ENCODE measurements at regions not wholly inside any gene's neighbourhood (a gene's known extent, or its start where the extent isn't known, plus 50 kb on each side); places are given as distances from the start of the nearest gene placed in this dataset.
A peak's percentile ranks its signal among the peaks of the same experiment; 100 is the strongest.
"Not testable (repeated sequence)": the region's sequence is repeated elsewhere in the genome, so short reads cannot be mapped to it uniquely, and the experiment has no call there.

DNA sequence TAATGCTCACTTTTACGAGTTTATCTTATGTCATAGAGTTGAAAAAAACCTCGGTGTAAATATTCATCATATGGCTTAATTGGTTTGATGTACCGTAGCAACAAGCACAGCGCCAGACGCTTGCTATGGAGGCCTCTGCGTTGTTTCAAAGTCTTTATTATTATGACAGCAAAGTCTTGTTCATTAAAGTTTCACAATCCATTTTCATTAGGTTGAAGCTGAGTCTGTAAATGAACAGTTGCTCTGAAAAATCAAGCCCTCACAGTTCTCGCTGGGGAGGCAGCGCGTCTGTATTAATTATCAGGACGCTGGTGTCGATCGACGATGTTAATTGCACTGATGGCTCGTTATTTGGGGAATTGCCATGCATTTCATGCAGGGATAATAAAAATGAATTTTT, 185.6 kb downstream of the INSC start:
- DNase-seq (ENCODE audit: low read depth), result no peak

DNA sequence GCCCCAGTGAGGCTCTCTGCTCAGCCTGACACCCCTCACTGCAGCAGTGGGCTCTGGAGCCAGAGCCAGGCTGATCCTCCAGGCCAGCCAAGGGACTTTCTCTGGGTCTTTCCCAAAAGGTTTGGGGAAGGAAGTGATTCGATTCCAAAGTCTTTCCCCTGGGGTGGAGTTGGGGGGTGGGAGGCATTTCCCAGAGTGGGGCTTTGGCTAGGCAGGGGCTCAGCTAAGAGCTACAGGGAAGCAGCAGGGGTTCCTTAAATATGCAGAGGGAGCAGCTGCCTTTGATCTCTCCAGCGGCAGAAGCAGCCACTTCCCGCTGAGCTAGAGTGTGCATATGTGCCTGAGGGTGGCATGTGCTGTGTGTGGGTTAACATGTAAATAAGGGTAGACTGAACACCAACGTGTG, 192.9 kb downstream of the INSC start:
- DNase-seq (ENCODE audit: low read depth), result no peak

DNA sequence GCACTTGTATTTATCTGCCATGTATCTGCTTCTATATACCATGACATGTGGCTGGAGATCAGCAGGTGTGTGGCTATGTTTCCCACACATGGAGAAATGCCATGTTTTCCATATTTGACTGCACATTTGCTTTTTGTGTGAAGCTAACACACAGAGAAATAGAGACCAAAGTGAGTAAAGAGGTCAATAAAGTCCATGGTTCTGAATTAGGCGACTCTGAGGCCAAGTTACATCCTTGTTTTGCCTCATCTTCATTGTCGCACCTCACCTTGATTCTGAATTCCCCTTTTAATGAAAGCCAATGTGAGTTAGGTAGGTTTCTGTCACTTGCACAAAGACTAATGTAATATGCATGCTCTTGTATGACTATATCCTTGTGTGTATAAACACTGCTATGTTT, 194.1 kb downstream of the INSC start:
- DNase-seq (ENCODE audit: low read depth), result no peak

DNA sequence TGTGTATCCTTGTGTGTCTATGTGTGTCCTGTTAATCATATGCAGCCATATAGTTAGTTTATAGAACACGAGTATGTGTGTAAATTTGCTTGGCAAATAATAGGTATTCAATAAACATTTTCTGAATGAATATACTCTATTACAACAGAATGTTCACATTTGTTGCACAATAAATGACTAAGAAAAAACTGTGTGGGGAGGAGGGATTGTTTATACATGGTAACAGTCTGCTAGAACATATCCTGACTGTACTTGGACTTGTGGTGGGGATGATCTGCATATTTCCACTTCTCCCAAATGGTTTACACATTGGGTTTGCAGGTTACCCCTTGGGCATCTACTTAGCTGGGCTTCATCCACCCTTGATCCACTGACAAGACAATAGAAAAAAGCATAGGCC, 194.6 kb downstream of the INSC start:
- no peak for DNase-seq (ENCODE audit: low read depth)

DNA sequence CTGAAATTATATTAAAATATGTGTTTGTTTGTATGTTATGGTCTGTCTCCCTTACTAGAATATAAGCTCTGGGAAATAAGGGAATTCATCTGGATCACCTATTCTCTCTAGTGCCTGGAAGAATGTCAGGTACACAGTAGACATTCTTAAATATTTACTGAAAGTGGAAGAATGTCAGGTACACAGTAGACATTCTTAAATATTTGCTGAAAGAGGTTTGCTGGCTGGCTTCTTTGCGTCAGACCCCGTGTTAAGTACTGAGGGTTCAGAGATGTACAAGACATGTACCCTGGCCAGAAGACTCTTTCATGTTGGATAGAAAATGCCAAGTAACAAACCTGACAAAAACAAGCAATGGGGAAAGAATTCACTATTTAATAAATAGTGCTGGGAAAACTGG, 199.1 kb downstream of the INSC start:
- DNase-seq (ENCODE audit: low read depth), result no peak

DNA sequence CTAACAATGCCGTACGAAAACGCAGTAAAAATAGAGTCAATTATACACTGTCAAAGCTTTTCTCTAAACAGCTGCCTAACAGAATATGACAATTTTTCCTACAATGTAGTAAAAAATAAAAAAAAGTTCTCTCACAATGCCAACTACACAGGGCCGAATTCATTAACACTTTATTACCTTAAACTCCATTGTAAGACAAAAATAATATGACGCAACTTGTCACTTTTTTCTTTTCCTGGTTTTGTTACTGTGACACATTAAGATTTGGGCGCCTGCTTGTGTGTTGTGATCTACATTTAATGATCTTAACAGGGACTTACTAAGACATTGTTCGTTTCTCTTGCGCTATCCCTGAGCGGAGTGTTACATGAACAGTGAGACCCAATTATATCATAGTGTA, 204.1 kb downstream of the INSC start:
- DNase-seq (ENCODE audit: low read depth), result no peak

DNA sequence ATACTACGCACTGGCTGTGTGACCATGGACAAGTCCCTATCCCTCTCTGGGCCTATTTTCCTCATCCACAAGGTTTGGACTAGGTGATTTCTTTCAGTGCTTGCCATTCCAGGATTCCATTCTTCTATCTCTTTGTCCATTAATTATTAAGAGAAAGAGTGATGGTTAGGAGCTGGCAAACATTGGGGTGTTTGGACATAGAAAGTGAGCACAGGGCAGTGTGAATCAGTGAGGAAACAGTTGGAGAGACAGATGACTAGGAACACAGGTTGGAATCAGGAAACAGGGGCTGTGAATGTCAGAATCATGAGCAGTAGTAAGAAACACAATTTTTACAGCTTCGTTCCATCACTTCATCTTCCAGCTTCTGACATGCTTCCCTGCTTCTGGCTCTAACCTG, 211.8 kb downstream of the INSC start:
- no peak for DNase-seq (ENCODE audit: low read depth)

DNA sequence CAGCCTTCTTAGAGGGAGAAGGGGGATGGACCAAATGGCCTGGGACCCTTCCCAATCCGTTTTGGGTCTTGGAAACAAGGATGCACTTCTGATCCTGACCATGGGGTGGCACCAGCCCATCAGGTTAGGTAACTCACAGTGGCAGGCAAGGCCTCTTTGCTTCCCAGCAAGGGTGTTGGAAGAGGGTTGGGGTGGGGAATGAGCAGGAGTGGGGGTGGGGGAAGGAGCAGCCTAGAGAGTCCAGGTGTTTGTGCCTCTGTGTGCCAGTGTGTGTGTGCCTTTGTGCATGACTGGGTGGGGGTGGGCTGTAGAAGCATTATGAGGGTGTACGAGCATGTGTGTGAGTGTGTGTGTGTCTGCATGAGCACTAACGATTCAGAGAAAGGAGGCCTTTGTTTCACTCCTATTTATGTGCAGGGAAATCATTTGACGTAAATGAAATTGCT, 213.1 kb downstream of the INSC start:
- peak; percentile 23 for DNase-seq (ENCODE audit: low read depth)

DNA sequence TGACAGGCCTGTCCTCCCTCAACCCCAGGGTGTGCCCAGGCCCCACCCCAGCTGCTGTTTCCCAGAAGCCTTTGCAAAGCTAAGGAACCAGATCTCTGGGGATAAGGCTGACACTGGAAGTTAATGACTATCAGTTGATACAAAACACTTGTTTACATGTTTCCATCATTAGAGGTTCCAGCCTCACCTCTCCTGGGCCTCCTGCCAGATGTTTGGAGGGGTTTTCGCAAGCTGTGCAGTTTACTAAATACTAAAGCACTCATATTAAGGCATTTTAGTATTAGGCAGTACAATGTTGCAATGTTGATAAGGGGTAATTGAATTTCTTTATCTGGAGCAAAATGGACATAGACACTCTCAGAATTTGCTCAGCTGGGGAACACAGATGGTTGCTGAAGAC, 218.7 kb downstream of the INSC start:
- DNase-seq (ENCODE audit: low read depth), result no peak

DNA sequence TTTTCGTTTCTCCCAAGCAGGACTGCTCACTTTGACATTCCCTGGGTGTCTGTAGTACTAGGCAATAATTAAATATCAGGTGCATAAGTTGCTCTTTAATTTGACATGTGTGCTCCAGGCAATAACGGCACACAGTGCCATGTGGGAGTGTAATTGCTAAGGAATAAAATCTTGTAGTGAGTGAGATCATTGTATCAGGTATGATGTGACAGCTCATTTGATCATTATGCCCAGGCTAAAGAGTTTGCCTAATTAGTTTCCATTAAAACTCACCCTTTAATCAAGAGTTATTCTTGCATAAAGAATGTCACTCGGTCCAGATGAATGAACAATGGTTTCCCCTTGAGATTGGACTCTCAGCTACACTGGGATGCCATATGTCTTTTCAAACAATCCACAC, 220.0 kb downstream of the INSC start:
- DNase-seq (ENCODE audit: low read depth), result no peak

DNA sequence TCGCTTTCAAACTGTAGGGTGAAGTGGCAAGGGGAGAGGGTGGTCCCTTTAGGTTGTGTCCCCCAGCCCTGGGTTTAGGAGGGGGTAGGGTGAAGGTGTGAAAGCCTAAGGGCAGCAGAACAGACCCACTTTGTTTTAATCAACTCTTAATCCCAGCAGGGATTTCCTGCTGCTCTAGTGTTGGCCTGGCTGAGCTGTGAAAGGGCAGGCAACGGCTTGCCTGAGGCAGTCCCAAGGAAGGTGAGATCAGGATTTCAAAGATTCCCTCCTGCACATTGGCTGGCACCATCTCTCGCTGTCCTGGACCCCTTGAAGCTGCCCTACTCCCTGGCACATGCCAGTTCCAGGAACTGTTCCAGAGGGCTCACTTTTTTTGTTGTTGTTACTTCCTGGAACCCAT, 221.3 kb downstream of the INSC start:
- no peak for DNase-seq (ENCODE audit: low read depth)

DNA sequence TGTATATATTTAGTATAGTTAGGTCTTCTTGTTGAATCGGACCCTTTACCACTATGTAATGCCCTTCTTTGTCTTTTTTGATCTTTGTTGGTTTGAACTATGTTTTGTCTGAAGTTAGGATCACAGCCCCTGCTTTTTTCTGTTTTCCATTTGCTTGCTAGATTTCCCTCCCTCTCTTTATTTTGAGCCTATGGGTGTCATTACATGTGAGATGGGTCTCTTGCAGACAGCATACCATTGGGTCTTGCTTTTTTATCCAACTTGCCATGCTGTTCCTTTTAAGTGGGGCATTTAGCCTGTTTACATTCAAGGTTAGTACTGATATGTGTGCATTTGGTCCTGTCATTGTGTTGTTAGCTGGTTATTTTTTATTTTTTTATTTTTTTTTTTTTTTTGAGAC, 224.6 kb downstream of the INSC start:
- no peak for DNase-seq (ENCODE audit: low read depth)

DNA sequence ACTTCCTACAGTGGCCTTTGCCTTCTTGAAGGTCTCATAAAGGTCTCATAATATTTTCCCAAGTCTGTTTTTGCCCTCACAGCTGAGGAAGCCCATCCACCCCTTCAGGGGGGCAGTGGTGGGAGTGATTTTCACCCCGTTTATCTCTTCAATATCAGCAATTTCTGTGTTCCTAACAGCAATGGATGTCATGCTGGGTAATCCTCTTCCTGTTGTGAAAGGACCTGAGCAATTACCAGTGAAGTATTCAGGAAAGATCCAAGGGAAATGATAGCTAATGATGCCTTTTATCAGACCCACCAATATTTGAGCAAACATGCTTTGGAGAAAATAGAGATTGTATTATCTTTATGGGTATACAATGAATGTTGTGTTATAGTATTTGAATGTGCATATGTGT, 226.9 kb downstream of the INSC start:
- no peak for DNase-seq (ENCODE audit: low read depth)

DNA sequence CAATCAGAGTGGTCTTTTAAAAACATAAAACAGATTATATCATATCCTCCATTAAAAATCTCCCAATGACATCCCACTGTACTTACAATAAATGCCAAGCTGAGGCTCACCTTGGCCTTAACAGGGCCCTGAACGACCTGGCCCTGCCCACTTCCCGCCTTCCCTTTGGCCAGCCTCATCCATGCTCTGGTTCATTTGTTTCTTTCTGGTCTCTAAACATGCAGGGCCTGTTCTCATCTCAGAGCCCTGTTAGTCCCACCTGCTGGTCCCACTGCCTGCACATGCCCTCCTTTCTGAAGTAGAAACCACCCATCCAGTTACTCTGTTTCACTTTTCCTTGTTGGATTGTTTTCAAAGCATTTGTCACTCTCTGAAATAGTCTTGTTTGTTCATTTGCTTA, 227.4 kb downstream of the INSC start:
- no peak for DNase-seq (ENCODE audit: low read depth)

DNA sequence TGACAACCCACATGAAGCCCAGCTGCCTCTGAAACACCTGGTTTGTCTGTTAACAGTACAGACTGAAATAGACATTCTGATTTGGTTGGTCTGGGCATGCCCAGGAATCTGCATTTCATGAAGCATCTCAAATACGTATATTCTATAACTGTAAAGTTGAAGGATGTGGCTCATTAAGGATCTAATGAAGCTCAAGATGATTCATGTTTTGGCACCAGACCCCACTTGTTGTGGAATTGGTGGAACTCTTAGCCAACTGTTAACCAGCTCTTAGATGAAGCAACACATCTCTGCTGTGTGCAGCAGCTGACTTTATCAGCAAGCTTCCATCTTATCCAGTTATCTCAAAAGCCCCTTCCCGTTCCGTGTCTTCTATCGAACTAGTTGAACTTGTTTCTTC, 232.2 kb downstream of the INSC start:
- DNase-seq (ENCODE audit: low read depth), result no peak

DNA sequence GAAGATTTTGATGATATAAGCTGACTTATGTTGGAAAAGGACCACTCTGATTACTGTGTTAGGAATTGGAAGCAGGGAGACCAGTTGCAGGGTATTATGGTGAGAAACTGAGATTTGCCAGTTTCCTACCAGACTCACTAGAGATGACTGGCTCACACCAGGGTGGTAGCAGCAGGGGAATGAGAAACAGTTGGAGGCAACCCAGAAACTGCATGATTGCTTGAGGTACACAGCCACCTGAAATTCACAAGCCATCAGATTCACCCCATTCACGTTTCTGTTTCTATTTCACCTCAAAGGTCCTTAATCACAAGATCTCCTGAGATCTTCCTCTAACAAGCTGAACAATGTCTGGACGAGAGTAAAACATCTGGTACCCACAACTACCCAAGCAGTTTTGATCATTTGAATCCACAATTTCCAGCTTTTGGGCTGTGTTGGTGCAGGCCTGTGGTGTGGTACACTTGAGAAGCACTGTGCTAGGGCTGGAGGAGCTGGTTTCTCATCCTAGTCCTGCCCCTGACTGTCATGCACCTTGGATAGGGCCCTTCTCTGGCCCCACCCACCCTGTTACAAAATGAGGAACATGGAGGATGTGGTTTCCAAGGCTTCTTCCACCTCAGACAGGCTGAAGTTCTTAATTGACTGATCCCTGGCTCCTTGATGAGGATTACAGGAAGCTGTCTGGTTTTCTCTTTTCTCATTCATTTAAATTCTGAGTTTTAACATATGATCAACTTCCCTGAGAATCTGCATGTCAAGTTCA, 233.4 kb downstream of the INSC start:
- no peak for DNase-seq (ENCODE audit: low read depth)

DNA sequence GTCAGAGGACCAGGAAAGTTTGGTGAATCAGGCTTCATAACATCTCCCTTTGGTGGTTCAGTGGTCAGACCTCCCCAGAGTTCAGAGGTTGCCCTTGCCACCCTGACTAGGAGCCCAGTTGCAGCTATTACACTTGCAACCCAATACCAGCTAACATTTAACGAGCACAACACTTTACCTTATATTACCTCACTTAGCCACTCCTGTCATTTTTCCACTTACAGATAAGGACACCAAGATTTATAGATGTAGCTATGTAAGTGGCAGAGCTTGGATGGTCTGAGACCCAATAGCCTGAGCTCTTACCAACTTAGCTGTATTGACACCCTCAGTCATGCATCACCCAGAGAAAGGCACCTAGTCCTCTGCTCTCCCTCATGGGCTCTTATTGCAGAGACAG, 234.7 kb downstream of the INSC start:
- no peak for DNase-seq (ENCODE audit: low read depth)

DNA sequence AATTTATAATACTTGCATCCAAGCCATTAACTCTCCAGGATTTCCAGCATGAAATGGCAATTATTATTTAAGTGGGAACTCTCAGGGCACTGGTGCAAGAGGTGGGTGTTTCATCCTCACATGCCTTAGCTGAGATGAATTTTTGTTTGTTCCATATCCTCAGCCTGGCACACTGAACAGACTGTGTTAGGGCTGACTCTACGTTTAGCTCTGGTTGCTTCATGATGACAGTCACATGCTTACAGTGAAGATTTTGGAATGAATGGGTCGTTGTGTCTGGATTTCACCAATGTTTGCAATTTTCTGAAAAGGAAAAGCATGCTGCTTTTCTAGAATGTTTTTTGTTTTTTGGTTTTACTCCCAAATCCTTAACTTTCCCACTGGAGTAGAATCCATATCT, 246.6 kb downstream of the INSC start:
- DNase-seq (ENCODE audit: low read depth), result no peak

DNA sequence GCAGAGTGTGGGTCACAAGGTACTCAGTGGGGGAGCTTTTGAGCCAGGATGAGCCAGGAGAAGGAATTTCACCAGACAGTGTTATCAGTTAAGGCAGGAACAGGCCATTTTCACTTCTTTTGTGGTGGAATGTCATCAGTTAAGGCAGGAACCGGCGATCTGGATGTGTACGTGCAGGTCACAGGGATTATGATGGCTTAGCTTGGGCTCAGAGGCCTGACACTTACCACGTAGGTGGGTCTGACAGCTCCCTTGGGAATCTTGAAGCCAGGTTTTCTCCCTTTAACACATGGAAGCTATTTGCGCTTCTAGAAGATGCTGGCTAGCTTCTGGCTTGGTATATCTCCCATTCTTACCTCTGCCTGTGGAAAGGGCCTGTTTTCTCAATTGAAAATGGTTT, 250.6 kb downstream of the INSC start:
- not testable (repeated sequence) for DNase-seq (ENCODE audit: low read depth)

DNA sequence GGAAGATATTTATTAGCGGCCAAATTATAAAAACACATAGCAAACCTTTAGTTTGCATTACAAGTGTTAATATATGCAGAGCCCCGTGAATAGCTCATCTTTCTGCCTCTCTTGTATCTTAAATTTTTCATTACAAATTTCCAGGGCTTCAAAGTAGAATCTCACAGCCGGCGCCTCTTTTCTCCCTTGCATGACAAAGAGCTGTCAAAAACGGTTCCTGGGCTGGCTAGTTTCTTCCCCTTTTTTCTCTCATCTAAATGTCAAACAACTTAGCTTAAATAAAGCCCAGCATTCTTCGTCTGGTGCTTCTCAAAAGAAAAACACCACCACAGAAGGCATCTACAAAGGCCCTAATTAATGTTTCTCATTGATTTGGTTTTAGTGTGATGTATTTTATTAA, 253.0 kb downstream of the INSC start:
- no peak for DNase-seq (ENCODE audit: low read depth)

DNA sequence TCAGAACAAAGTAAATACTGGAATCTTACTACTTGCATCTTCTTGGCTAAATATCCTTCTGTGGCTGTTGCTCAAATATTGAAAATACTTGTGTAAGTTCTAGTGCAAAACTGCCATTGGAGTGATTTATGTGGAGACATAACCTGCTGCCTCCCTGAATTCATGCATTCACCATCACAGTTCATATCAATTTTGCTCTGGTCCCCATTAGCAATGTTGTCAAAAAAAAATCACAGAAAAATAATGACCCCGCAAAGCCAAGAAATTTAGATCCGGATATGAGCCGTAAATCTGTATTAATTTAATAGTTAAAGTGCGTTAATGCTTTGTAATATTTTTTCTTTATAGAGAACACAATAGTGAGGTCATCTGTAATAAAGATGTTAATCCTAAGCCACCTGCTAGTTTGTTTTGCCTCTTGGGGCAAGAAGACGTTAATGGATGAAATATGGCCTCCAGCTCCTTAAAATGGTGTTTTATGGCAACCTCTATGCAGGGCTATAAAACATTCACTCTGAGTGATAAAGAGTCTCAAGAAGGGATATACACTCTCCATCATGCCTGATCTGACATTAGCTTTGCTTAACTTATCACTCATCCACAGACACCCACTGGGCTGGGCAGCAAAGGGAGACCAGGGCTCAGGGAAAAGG, 255.9 kb downstream of the INSC start:
- no peak for DNase-seq (ENCODE audit: low read depth)

DNA sequence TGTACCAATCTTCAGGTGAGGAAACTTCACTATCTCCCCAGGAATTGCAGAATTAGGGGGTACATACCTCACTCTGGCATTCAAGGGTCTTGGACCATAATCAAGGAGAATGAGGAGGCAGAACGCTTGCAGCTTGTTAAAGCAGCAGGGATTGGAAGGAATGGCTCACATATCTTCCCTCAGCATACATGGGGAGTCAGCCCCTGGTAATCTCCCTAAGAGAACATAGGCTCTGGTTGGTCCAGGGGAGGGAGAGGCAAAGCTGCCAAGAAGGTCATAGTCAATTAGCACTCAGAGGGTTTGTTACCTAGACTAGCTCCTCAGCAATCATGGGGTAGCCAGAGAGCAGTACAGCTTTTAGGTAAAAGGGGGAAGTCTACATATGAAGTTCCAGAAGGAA, 256.8 kb downstream of the INSC start:
- DNase-seq (ENCODE audit: low read depth), result no peak

DNA sequence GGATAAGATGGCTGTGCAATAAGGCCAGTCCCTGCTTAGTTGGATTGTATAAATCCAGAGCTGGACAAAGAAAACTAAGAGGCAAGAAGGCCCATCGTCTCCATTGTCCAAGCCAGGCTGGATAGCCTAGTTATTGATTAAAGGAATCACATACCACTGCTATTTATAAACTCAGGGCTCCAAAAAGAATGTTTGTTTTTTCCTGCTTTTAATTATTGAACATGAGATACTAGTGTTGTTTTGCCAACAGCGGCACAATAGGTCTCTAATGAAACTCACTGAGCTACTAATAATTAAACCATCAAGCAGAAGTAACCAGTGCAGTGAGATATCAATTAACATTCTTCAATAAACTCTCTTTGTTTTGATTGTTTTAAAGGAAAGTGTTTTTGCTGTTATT, 259.7 kb downstream of the INSC start:
- DNase-seq (ENCODE audit: low read depth), result no peak

DNA sequence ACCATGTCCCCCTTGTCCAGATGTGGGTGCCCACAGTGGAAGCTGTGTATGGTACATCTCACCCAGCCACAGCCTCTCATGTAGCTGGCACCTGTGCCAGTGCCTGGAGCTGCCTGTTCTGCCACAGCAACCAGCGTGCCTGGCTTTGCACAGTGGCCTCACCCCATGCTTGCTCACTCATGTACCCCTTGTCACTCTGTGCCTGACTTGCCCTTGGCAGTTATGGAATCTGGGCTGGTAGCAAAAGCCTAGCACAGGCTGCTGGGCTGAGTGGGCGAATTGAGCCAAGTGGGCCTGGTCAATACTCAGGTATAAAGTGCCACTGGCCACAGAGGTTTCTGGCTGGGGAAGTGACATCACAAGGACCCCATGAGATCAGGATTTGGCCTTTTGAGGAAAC, 264.2 kb downstream of the INSC start:
- no peak for DNase-seq (ENCODE audit: low read depth)
